Stomach (tissue), 8 donors: ENCODE measurements at regions not wholly inside any gene's neighbourhood (a gene's known extent, or its start where the extent isn't known, plus 50 kb on each side); places are given as distances from the start of the nearest gene placed in this dataset.

ENCODE experiments used
- DNase-seq, 2 donors: peaks; one replicate each; pipeline versions ENCODE4 v3.0.0 to v3.0.0-alpha.2; 2013 to 2019
- H3K27ac ChIP-seq, 5 donors: fragments of 200-600 bp in 4 of 5; sonication (generic) in 4 of 5; one replicate each; pipeline ENCODE4 v1.5.1; 2013 to 2019; ENCODE audit warnings: mild to moderate bottlenecking in 1 of 5, moderate library complexity in 1 of 5
- H3K27me3 ChIP-seq, 3 donors: fragments of 200-600 bp; sonication (generic); one replicate each; pipeline ENCODE4 v1.5.1; 2017 to 2019; ENCODE audit warnings: mixed run types in 1 of 3
- H3K36me3 ChIP-seq, 4 donors: fragments of 200-600 bp; sonication (generic); 1 replicate in 3 of 4; 2 replicates in 1 of 4; pipeline ENCODE4 v1.5.1; 2016 to 2019
- H3K4me1 ChIP-seq, 4 donors: fragments of 200-600 bp; sonication (generic); one replicate each; pipeline ENCODE4 v1.5.1; 2016 to 2019
- H3K4me3 ChIP-seq, 4 donors: fragments of 200-600 bp; sonication (generic) in 3 of 4; one replicate each; pipeline ENCODE4 v1.5.1; 2016 to 2019; ENCODE audit warnings: mild to moderate bottlenecking in 1 of 4
- H3K9me3 ChIP-seq, 4 donors: fragments of 200-600 bp; sonication (generic); one replicate each; pipeline ENCODE4 v1.5.1; 2016 to 2019
- EP300 ChIP-seq: sonication (generic); formaldehyde crosslinking; IDR thresholded peaks from one replicate; pipeline ENCODE4 v1.6.1; 2017; ENCODE audit warnings: antibody characterized with exemption
- POLR2A ChIP-seq, 4 donors: fragments of 450-650 bp; IDR thresholded peaks; one replicate each; pipeline ENCODE4 v1.6.1; 2016; ENCODE audit warnings: antibody characterized with exemption in 4 of 4, control low read depth in 2 of 4, mild to moderate bottlenecking in 1 of 4, moderate library complexity in 1 of 4
- POLR2AphosphoS5 ChIP-seq, 3 donors: sonication (generic); formaldehyde crosslinking; IDR thresholded peaks; one replicate each; pipeline ENCODE4 v1.6.1; 2016; ENCODE audit warnings: antibody characterized with exemption in 3 of 3
- WGBS, 5 donors: extraction: QIAGEN DNeasy Blood & Tissue Kit in 3 of 5; methylation state at CpG; one replicate each; pipeline versions ENCODE4 v1.1.5 to v1.1.7; 2013 to 2018; 5-methylcytosine and 5-hydroxymethylcytosine counted together
- intact Hi-C: fragments of 100-400 bp; cut with DNase I; formaldehyde crosslinking; loops from one replicate; pipeline ENCODE4 v1.15.1; 2023; ENCODE audit warnings: low total_unique reads
- TF ChIP-seq, protein P1 (sequence below), 7 experiments: fragments of 450-650 bp in 4 of 7; fragments of 200-600 bp in 3 of 7; sonication (generic) in 3 of 7; IDR thresholded peaks; one replicate each; pipeline ENCODE4 v1.5.1; 2016 to 2019; ENCODE audit warnings: antibody characterized with exemption in 7 of 7, control low read depth in 2 of 7, mild to moderate bottlenecking in 1 of 7
- donor health status: healthy with polysubstance abuse.
- donor health status: Bipolar disorder and iron deficiency.
- donor health status: healthy.

DNA sequence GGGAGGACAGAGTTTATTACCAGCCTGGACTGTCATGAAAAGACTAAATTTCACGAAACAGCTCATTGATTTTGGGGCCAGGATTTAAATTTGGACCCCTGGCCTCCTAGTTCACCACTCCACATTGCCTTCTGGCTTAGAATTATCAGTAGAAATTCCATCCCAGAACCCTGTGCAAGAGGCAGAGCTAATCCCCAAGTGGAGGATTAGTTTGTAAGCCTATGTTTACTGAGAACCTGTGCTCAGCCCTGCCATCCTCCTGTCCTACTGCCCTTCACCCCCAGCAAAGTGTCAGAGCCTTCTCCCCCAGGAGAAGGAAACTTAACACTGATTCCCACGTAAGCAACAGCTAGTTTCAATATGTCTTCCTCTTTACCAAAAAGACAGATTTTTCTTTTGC is 99.4 kb downstream of the SST start:
- Histone ChIP-seq H3K36me3 (no peaks in the 10 kb centered on the region), H3K4me1 (peaks cover 0 to 18% (median 4%) of the 10 kb centered on the region in 4 donors), H3K4me3 (no peak overlapping the region), H3K27ac (no peak overlapping the region), H3K27me3 (no peaks in the 10 kb centered on the region), H3K9me3 (no peaks in the 10 kb centered on the region)
- TF ChIP-seq POLR2AphosphoS5 (IDR thresholded peaks at IDR 0.05) (no peak), EP300 (no peak), POLR2A (IDR thresholded peaks at IDR 0.05) (no peak)
- TF ChIP-seq, protein P1, sequence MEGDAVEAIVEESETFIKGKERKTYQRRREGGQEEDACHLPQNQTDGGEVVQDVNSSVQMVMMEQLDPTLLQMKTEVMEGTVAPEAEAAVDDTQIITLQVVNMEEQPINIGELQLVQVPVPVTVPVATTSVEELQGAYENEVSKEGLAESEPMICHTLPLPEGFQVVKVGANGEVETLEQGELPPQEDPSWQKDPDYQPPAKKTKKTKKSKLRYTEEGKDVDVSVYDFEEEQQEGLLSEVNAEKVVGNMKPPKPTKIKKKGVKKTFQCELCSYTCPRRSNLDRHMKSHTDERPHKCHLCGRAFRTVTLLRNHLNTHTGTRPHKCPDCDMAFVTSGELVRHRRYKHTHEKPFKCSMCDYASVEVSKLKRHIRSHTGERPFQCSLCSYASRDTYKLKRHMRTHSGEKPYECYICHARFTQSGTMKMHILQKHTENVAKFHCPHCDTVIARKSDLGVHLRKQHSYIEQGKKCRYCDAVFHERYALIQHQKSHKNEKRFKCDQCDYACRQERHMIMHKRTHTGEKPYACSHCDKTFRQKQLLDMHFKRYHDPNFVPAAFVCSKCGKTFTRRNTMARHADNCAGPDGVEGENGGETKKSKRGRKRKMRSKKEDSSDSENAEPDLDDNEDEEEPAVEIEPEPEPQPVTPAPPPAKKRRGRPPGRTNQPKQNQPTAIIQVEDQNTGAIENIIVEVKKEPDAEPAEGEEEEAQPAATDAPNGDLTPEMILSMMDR (IDR thresholded peaks at IDR 0.05), result no peak
- DNase-seq, result no peak
- intact Hi-C loops, result no loop called here
- 74 to 83% (median 81%) methylated on average over 2 of the region's 2 CpGs for WGBS, 5 donors

DNA sequence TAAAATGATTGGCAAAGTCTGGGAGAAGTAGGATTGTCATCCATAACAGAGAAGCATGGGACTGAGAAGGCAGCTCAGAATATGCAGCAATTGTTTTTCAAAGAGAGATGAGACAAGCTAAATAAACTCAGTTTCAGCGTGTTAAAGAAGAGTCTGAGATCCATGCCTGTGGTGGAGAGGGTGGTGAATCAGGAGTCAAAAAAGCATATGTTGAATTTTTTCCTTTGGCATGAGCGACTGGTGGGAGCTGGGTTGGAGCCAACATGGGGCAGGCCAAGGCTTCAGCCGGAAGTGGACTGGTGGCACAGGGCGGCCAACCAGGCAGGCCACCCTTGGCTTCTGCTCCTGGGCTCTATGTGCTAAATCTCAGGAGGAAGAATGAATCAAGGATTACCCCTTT is 102.0 kb downstream of the SST start:
- WGBS, 5 donors, result 56 to 76% (median 63%) methylated on average over 4 of the region's 4 CpGs
- no peaks in the 10 kb centered on the region for H3K9me3 ChIP-seq
- H3K27me3 ChIP-seq, result no peaks in the 10 kb centered on the region
- no peak for TF ChIP-seq POLR2AphosphoS5 (IDR thresholded peaks at IDR 0.05)
- no peak for TF ChIP-seq POLR2A (IDR thresholded peaks at IDR 0.05)
- no peak for TF ChIP-seq EP300
- TF ChIP-seq, protein P1 (IDR thresholded peaks at IDR 0.05), result no peak
- H3K36me3 ChIP-seq, result no peaks in the 10 kb centered on the region
- intact Hi-C loops, result no loop called here
- no peak overlapping the region for H3K27ac ChIP-seq
- peaks cover 0 to 18% (median 4%) of the 10 kb centered on the region in 4 donors for H3K4me1 ChIP-seq
- no peak overlapping the region for H3K4me3 ChIP-seq
- DNase-seq, result no peak

DNA sequence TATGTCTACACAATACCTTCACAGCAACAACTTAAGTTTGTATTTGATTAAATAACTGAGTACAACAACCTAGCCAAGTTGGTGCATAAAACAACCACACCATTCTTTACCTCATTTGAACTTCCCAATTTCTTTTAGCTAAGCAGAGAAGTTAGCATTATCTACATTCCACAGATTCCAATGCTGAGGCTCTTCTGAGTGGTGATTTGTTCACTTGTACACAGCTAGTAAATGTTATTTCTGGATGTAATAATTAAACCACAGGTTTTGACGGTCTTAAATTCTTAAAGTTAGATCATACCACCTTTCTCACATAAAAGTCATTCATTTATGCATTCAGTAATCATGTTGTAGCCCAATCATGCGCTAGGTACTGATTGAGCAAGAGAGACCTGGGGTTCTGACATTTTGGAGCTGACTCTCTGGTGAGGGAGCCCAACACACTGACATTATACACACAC is 102.5 kb downstream of the SST start:
- Histone ChIP-seq H3K27ac (no peak overlapping the region), H3K27me3 (no peaks in the 10 kb centered on the region), H3K9me3 (no peaks in the 10 kb centered on the region), H3K4me1 (peaks cover 0 to 18% (median 4%) of the 10 kb centered on the region in 4 donors), H3K4me3 (no peak overlapping the region), H3K36me3 (no peaks in the 10 kb centered on the region)
- no peak for DNase-seq
- no peak for TF ChIP-seq EP300
- intact Hi-C loops, result no loop called here
- 30 to 51% (median 36%) methylated on average over 2 of the region's 2 CpGs for WGBS, 5 donors

DNA sequence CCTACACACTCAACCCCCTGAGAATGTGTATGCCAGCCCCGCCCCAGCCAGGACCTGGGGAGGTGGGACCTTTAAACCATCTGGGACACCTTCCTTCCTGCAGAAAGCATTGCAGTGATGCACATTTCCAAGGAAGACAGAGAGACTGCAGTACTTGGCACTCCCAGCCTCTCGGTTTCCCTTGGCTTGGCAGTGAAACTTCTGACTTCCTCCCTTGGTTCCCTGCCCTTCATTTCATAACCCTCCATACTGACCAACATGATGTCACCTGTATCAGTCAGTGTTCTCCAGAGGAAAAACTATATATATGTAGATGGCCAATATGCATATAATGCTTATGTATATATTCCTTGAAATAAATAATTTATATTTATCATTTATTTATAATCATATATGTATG is 103.2 kb downstream of the SST start:
- Histone ChIP-seq H3K4me3 (no peak overlapping the region), H3K9me3 (no peaks in the 10 kb centered on the region), H3K27me3 (no peaks in the 10 kb centered on the region), H3K27ac (no peak overlapping the region), H3K4me1 (peaks cover 0 to 18% (median 4%) of the 10 kb centered on the region in 4 donors), H3K36me3 (no peaks in the 10 kb centered on the region)
- intact Hi-C loops, result no loop called here
- DNase-seq, result no peak
- TF ChIP-seq, protein P1 (IDR thresholded peaks at IDR 0.05), result no peak
- TF ChIP-seq POLR2A (IDR thresholded peaks at IDR 0.05), result no peak
- TF ChIP-seq EP300, result no peak
- no peak for TF ChIP-seq POLR2AphosphoS5 (IDR thresholded peaks at IDR 0.05)
- 40 to 63% (median 41%) methylated on average over 2 of the region's 2 CpGs for WGBS, 5 donors

DNA sequence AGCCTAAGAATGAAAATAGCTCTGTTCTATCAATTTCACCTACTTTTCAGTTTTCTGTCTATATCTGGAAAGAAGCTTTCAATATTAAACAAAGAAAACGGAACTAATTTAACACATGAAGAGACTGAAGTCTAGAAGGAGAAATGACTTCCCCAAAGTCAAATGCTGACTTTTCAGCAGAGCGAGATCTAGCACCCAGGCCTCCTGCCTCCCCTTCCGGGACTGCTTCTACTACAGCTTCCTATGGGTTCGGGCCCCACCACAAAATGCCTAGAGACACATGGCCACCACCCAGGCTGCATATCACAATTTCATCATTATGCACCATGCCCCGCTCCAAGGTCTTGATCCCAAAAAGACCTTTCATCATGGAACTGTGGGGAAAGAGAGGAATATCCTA is 104.5 kb downstream of the SST start:
- peaks cover 0 to 18% (median 4%) of the 10 kb centered on the region in 4 donors for H3K4me1 ChIP-seq
- H3K27ac ChIP-seq, result no peak overlapping the region
- no peaks in the 10 kb centered on the region for H3K36me3 ChIP-seq
- no peaks in the 10 kb centered on the region for H3K9me3 ChIP-seq
- H3K4me3 ChIP-seq, result no peak overlapping the region
- intact Hi-C loops, result no loop called here
- DNase-seq, result no peak
- TF ChIP-seq POLR2AphosphoS5 (IDR thresholded peaks at IDR 0.05), result no peak
- TF ChIP-seq, protein P1 (IDR thresholded peaks at IDR 0.05), result no peak
- no peaks in the 10 kb centered on the region for H3K27me3 ChIP-seq
- 91 to 97% (median 95%) methylated on average over 5 of the region's 5 CpGs for WGBS, 5 donors
